ENCODE measurements at regions not wholly inside any gene's neighbourhood (a gene's known extent, or its start where the extent isn't known, plus 50 kb on each side); places are given as distances from the start of the nearest gene placed in this dataset.

DNA sequence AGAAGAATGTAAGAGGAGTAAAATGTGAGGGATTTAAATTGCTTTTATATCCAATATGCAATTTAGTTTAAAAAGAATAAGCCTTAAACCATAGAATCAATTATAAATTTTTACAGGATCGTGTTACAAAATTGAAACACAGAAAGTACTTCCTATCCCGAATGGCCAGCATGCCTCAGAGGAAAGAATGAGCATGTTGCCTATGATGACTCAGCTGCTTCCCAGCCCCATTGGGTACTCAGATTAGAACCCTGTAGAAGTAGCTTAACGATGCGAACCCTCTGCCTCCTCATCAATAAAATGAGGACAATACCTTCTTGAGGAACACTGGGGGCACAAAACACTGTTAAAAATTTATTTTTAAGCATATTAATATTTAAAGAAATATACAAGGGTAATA is 113.4 kb upstream of the CDK1 start:
- H3K27ac ChIP-seq, result no peak overlapping the region
- 52 to 77% (median 61%) methylated on average over 4 of the region's 4 CpGs for WGBS, 4 donors
- intact Hi-C loops (cut with DNase I), result no loop called here
- no peak overlapping the region for H3K4me3 ChIP-seq
- H3K27me3 ChIP-seq, result no peaks in the 10 kb centered on the region
- TF ChIP-seq POLR2A (IDR thresholded peaks at IDR 0.05), result no peak
- TF ChIP-seq, protein P1, sequence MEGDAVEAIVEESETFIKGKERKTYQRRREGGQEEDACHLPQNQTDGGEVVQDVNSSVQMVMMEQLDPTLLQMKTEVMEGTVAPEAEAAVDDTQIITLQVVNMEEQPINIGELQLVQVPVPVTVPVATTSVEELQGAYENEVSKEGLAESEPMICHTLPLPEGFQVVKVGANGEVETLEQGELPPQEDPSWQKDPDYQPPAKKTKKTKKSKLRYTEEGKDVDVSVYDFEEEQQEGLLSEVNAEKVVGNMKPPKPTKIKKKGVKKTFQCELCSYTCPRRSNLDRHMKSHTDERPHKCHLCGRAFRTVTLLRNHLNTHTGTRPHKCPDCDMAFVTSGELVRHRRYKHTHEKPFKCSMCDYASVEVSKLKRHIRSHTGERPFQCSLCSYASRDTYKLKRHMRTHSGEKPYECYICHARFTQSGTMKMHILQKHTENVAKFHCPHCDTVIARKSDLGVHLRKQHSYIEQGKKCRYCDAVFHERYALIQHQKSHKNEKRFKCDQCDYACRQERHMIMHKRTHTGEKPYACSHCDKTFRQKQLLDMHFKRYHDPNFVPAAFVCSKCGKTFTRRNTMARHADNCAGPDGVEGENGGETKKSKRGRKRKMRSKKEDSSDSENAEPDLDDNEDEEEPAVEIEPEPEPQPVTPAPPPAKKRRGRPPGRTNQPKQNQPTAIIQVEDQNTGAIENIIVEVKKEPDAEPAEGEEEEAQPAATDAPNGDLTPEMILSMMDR (IDR thresholded peaks at IDR 0.05), result no peak
- H3K36me3 ChIP-seq (replicated peaks in 1 of 2), result no peaks in the 10 kb centered on the region
- no peak for DNase-seq
- H3K4me1 ChIP-seq (replicated peaks in 1 of 2), result no peaks in the 10 kb centered on the region
- no peaks in the 10 kb centered on the region for H3K9me3 ChIP-seq (replicated peaks in 1 of 3)

DNA sequence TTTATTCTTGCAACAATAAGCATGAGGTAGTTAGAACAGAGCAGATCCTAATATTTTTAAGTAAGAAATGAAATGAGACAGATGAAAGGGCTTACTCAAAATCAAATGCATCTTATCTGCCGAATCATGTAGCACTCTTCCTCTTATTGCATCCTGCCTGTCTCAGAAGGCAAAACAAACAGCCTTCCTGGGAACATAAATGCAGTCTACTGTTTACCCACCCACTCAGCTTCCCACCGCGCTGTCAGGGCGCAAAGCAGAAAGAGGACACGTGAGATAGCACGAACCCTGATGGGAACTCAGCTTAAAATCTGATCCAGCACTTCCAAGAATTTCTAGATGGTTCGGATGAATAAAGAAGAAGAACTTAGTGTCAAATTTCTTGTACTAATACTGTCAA is 114.4 kb upstream of the CDK1 start:
- Histone ChIP-seq H3K27me3 (no peaks in the 10 kb centered on the region), H3K9me3 (replicated peaks in 1 of 3) (no peaks in the 10 kb centered on the region), H3K4me1 (replicated peaks in 1 of 2) (no peaks in the 10 kb centered on the region), H3K36me3 (replicated peaks in 1 of 2) (no peaks in the 10 kb centered on the region), H3K27ac (no peak overlapping the region), H3K4me3 (no peak overlapping the region)
- 48 to 66% (median 54%) methylated on average over 7 of the region's 7 CpGs for WGBS, 4 donors
- TF ChIP-seq POLR2A (IDR thresholded peaks at IDR 0.05), result no peak
- TF ChIP-seq, protein P1 (IDR thresholded peaks at IDR 0.05), result no peak
- no peak for DNase-seq
- intact Hi-C loops (cut with DNase I), result no loop called here

DNA sequence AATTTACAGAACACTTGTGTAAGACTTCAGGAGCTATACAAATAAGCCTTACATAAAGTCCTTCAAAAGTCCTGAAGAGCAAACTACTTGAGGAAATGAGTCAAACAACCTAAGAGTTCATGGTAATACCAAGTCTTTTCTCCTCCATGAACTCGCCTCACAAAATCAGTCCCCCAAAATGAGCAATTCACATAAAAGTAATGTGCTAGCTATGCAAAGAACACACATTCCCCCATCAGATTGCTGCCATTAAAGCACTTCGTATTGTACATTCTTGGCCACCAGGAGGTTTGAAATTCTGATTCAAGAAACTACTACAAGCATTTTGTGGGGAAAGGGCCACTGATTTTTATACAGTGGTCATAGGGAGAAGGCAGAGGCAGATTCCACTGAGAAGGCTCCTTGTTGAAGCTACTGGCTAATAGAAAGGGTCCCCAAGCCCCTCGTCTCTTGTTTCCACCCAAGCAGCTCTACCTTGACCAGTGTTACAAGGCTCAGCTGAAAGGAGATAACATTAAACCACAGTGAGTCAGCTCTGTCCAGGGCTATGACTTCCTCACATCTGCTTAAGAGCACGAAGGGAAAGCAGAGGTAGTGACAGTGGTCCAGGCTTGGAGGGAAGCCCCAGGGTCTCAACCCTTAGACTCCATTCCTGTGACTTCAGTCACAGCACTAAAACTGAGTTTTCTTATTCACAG is 115.2 kb upstream of the CDK1 start:
- Histone ChIP-seq H3K4me1 (replicated peaks in 1 of 2) (no peaks in the 10 kb centered on the region), H3K27me3 (no peaks in the 10 kb centered on the region), H3K27ac (no peak overlapping the region), H3K9me3 (replicated peaks in 1 of 3) (peaks cover 0 to 1% (median 0%) of the 10 kb centered on the region in 3 donors), H3K36me3 (replicated peaks in 1 of 2) (no peaks in the 10 kb centered on the region), H3K4me3 (no peak overlapping the region)
- DNase-seq, result no peak
- 65 to 70% (median 68%) methylated on average over 3 to 4 of the region's 4 CpGs for WGBS, 4 donors
- intact Hi-C loops (cut with DNase I), result no loop called here
- TF ChIP-seq, protein P1 (IDR thresholded peaks at IDR 0.05), result no peak
- TF ChIP-seq POLR2A (IDR thresholded peaks at IDR 0.05), result no peak

DNA sequence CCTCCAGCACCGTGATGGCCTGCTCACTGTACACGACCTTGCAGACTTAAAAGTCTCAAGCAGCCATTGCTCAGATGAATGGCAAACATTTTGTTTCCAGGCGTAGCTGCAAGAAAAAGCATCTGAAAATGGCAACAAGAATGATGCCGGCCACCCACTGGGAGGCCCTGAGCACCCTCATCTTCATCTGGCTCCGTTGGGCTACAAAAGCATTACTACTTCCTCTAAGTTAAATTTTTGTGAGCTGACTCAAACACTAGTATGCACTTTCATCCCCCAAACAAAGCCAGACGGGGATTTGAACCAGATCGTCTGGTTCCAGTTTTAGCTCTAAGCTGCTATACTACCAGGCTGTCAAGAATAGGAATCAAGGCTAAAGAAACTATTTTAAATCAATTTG is 116.6 kb upstream of the CDK1 start:
- intact Hi-C loops (cut with DNase I), result no loop called here
- peaks cover 0 to 4% (median 0%) of the 10 kb centered on the region in 3 donors for H3K9me3 ChIP-seq (replicated peaks in 1 of 3)
- H3K27ac ChIP-seq, result no peak overlapping the region
- DNase-seq, result no peak
- 77 to 81% (median 81%) methylated on average over 7 of the region's 7 CpGs for WGBS, 4 donors
- TF ChIP-seq POLR2A (IDR thresholded peaks at IDR 0.05), result no peak
- TF ChIP-seq, protein P1 (IDR thresholded peaks at IDR 0.05), result no peak
- no peak overlapping the region for H3K4me3 ChIP-seq
- H3K4me1 ChIP-seq (replicated peaks in 1 of 2), result no peaks in the 10 kb centered on the region
- no peaks in the 10 kb centered on the region for H3K36me3 ChIP-seq (replicated peaks in 1 of 2)
- H3K27me3 ChIP-seq, result no peaks in the 10 kb centered on the region

Data from adrenal gland (tissue), 9 donors.